GM23338 (cell line): ENCODE measurements at regions not wholly inside any gene's neighbourhood (a gene's known extent, or its start where the extent isn't known, plus 50 kb on each side); places are given as distances from the start of the nearest gene placed in this dataset.
A peak's percentile ranks its signal among the peaks of the same experiment; 100 is the strongest.

ENCODE experiments used
- ATAC-seq: fragments of 200-7000 bp; cut with Tn5 transposase; 3 replicates; pipeline ENCODE4 v1.9.1; 2020
- DNase-seq: peaks from one replicate; pipeline ENCODE4 v3.0.0-alpha.2; 2015; ENCODE audit warnings: low spot score
- H2AFZ ChIP-seq: fragments of 200-600 bp; sonication (generic); 2 replicates; pipeline ENCODE4 v1.8.0; 2016; ENCODE audit warnings: antibody characterized with exemption, mild to moderate bottlenecking, moderate library complexity
- H3F3A ChIP-seq: fragments of 200-600 bp; sonication (generic); replicated peaks from 2 replicates; pipeline ENCODE4 v1.8.0; 2017; ENCODE audit warnings: antibody characterized with exemption, mixed run types, low read depth
- H3K27ac ChIP-seq: fragments of 200-600 bp; sonication (generic); 2 replicates; pipeline ENCODE4 v1.6.1; 2016; ENCODE audit warnings: low read depth
- H3K27me3 ChIP-seq: fragments of 200-600 bp; sonication (generic); 2 replicates; pipeline ENCODE4 v1.8.0; 2016; ENCODE audit warnings: mild to moderate bottlenecking, mixed run types, moderate library complexity; ENCODE audit not compliant: insufficient read depth
- H3K36me3 ChIP-seq: fragments of 200-600 bp; sonication (generic); 2 replicates; pipeline ENCODE4 v1.8.0; 2016; ENCODE audit warnings: mild to moderate bottlenecking; ENCODE audit not compliant: insufficient read depth
- H3K4me1 ChIP-seq: fragments of 200-600 bp; sonication (generic); 2 replicates; pipeline ENCODE4 v1.8.0; 2016; ENCODE audit warnings: mild to moderate bottlenecking, moderate library complexity; ENCODE audit not compliant: insufficient read depth
- H3K4me2 ChIP-seq: fragments of 200-600 bp; sonication (generic); 2 replicates; pipeline ENCODE4 v1.7.1; 2017; ENCODE audit warnings: mixed run types
- H3K4me3 ChIP-seq: fragments of 200-600 bp; sonication (generic); 2 replicates; pipeline ENCODE4 v1.6.1; 2016; ENCODE audit warnings: mixed run types
- H3K79me2 ChIP-seq: fragments of 200-600 bp; sonication (generic); replicated peaks from 2 replicates; pipeline ENCODE4 v1.8.0; 2017; ENCODE audit warnings: mild to moderate bottlenecking; ENCODE audit not compliant: insufficient read depth
- H3K9me2 ChIP-seq: fragments of 200-600 bp; sonication (generic); 2 replicates; pipeline ENCODE4 v1.8.0; 2017; ENCODE audit not compliant: insufficient read depth
- H4K20me1 ChIP-seq: fragments of 200-600 bp; sonication (generic); replicated peaks from 2 replicates; pipeline ENCODE4 v1.8.0; 2017; ENCODE audit warnings: mild to moderate bottlenecking; ENCODE audit not compliant: insufficient read depth
- H3K27ac Mint-ChIP-seq: 2 replicates; pipeline ENCODE4 v1.8.0; 2020; ENCODE audit warnings: inconsistent platforms, mild to moderate bottlenecking, moderate library complexity, mixed read lengths
- H3K27me3 Mint-ChIP-seq: 3 replicates; pipeline ENCODE4 v1.8.0; 2022; ENCODE audit warnings: low read depth, mild to moderate bottlenecking, moderate library complexity, mixed read lengths, inconsistent platforms; ENCODE audit not compliant: insufficient read depth, poor library complexity
- H3K36me3 Mint-ChIP-seq: 3 replicates; pipeline ENCODE4 v1.8.0; 2021; ENCODE audit warnings: low read depth, mild to moderate bottlenecking, inconsistent platforms, moderate library complexity, mixed read lengths
- H3K4me1 Mint-ChIP-seq: 3 replicates; pipeline ENCODE4 v1.8.0; 2020; ENCODE audit warnings: mild to moderate bottlenecking, inconsistent platforms, mixed read lengths
- H3K4me3 Mint-ChIP-seq: 3 replicates; pipeline ENCODE4 v1.8.0; 2021; ENCODE audit warnings: moderate library complexity, mild to moderate bottlenecking, inconsistent platforms, mixed read lengths
- H3K9me3 Mint-ChIP-seq: 3 replicates; pipeline ENCODE4 v1.8.0; 2020; ENCODE audit warnings: moderate library complexity, mild to moderate bottlenecking, inconsistent platforms, mixed read lengths
- CREB1 ChIP-seq: fragments of 250-450 bp; sonication (Bioruptor Pico); IDR thresholded peaks from 2 replicates; pipeline ENCODE4 v1.5.0; 2020; ENCODE audit warnings: low read depth, mild to moderate bottlenecking, moderate library complexity
- EZH2 ChIP-seq: fragments of 200-600 bp; sonication (generic); IDR thresholded peaks from one replicate; pipeline ENCODE4 v1.8.0; 2017; ENCODE audit warnings: antibody characterized with exemption, mild to moderate bottlenecking, low read depth; ENCODE audit not compliant: unreplicated experiment
- EZH2phosphoT487 ChIP-seq: fragments of 200-600 bp; sonication (generic); IDR thresholded peaks from one replicate; pipeline ENCODE4 v1.8.1; 2018; ENCODE audit warnings: antibody characterized with exemption; ENCODE audit not compliant: unreplicated experiment
- ZNF114 ChIP-seq: fragments of 250-450 bp; sonication (Bioruptor Pico); IDR thresholded peaks from 2 replicates; pipeline ENCODE4 v1.5.0; 2020; ENCODE audit warnings: mild to moderate bottlenecking, moderate library complexity
- ZNF331 ChIP-seq: fragments of 250-450 bp; sonication (Bioruptor Pico); IDR thresholded peaks from 2 replicates; pipeline ENCODE4 v1.5.0; 2020; ENCODE audit warnings: low read depth, mild to moderate bottlenecking, moderate library complexity
- TF ChIP-seq, protein P1 (sequence below), 2 experiments: fragments of 200-600 bp in 1 of 2; sonication (generic) in 1 of 2; conservative IDR thresholded peaks; 2 replicates each; pipeline versions ENCODE4 v1.5.1 to v1.6.1; 2016 to 2017; ENCODE audit warnings: antibody characterized with exemption in 2 of 2, low read depth in 2 of 2, mild to moderate bottlenecking in 2 of 2, moderate library complexity in 1 of 2
- TF ChIP-seq, protein P2 (sequence below): IDR thresholded peaks from 2 replicates; pipeline ENCODE4 v1.6.1; 2016; ENCODE audit warnings: antibody characterized with exemption
- TF ChIP-seq, protein P3 (sequence below): IDR thresholded peaks from one replicate; pipeline ENCODE4 v1.6.1; 2018; ENCODE audit warnings: antibody characterized with exemption; ENCODE audit not compliant: unreplicated experiment

DNA sequence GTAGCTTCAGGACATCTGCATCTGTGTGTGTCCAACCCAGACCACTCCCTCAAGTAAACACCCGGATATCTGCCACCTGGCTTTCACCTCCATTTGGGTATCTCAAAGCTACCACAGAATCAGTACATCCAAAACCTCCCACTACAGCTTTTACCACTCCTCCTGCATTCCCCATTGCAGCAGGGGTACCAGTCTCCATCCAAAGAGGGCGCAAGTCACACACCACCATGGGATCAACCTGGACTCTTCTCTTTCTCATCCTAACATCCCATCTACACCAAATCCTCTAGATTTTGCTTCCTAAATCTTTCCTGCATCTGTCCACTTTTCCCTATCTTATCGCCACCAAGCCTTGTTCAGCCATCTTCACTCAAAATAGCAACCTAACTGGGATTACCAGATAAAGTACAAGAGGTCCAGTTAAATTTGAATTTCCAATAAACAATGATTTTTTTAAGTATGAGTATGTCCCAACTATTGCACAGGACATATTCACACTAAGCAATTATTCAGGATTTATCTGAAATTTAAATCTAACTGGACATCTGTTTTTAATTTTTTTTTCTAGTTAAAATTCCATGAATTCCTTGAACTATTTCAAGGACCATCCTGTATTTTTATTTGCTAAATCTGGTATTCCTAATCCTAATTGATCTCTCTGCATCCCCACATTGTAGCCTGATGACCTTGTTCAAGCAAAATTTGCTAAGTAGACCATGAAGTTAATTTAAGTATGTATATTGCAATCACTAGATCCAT lies 164.3 kb upstream of the MLN start:
- H4K20me1 ChIP-seq: no peaks in the 10 kb centered on the region
- H3K4me2 ChIP-seq: no peak overlapping the region
- Mint-ChIP-seq H3K4me1 (no peaks in the 10 kb centered on the region; the same call in 2 of the 3 replicates), H3K27me3 (peaks cover 8% of the 10 kb centered on the region), H3K36me3 (no peaks in the 10 kb centered on the region; the same call in 2 of the 3 replicates), H3K4me3 (no peak overlapping the region; the same call in 2 of the 3 replicates), H3K9me3 (peaks cover 11% of the 10 kb centered on the region; the same call in 2 of the 3 replicates), H3K27ac (no peak overlapping the region)
- H3K27ac ChIP-seq: no peak overlapping the region
- DNase-seq: peak; percentile 82
- no peaks in the 10 kb centered on the region for H3K79me2 ChIP-seq
- no peaks in the 10 kb centered on the region for H3K9me2 ChIP-seq
- H3K4me1 ChIP-seq: no peaks in the 10 kb centered on the region
- no peaks in the 10 kb centered on the region for H3K27me3 ChIP-seq
- peak; percentile 100 for ATAC-seq
- no peak overlapping the region for H3K4me3 ChIP-seq
- no peaks in the 10 kb centered on the region for H3F3A ChIP-seq
- no peak overlapping the region for H2AFZ ChIP-seq
- TF ChIP-seq, protein P1, sequence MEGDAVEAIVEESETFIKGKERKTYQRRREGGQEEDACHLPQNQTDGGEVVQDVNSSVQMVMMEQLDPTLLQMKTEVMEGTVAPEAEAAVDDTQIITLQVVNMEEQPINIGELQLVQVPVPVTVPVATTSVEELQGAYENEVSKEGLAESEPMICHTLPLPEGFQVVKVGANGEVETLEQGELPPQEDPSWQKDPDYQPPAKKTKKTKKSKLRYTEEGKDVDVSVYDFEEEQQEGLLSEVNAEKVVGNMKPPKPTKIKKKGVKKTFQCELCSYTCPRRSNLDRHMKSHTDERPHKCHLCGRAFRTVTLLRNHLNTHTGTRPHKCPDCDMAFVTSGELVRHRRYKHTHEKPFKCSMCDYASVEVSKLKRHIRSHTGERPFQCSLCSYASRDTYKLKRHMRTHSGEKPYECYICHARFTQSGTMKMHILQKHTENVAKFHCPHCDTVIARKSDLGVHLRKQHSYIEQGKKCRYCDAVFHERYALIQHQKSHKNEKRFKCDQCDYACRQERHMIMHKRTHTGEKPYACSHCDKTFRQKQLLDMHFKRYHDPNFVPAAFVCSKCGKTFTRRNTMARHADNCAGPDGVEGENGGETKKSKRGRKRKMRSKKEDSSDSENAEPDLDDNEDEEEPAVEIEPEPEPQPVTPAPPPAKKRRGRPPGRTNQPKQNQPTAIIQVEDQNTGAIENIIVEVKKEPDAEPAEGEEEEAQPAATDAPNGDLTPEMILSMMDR (conservative IDR thresholded peaks at IDR 0.05; ENCODE audit: low read depth in 2 of 2): peak; percentile 77 to 90
- no peak for TF ChIP-seq CREB1 (CRISPR knock-in tag)
- TF ChIP-seq, protein P2, sequence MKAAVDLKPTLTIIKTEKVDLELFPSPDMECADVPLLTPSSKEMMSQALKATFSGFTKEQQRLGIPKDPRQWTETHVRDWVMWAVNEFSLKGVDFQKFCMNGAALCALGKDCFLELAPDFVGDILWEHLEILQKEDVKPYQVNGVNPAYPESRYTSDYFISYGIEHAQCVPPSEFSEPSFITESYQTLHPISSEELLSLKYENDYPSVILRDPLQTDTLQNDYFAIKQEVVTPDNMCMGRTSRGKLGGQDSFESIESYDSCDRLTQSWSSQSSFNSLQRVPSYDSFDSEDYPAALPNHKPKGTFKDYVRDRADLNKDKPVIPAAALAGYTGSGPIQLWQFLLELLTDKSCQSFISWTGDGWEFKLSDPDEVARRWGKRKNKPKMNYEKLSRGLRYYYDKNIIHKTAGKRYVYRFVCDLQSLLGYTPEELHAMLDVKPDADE: no peak
- TF ChIP-seq EZH2phosphoT487: no peak
- TF ChIP-seq EZH2: no peak
- H3K36me3 ChIP-seq: no peaks in the 10 kb centered on the region

DNA sequence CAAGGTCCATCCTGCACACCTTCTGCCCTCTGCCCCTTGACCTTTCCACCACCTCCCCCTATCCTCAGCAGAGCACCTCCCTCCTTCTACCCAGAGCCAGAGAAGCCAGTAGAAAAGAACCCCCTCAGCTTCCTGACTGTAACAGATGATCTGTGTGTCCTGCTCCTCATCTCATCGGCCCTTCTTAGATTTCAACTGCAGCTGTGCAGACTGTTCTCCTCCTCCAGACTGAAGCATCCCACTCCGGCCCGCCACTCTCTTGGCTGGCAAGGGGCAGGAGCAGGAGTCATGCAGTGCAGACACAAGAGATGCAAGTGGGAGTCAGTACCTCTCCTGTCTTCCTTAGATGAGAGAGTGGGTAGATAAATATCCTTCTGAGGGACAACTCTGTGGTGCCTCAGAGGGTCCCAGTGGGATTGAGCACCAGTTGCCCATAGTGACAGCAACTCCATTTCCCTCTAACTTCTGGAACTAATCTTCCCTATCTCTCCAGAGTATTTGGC lies 163.5 kb upstream of the MLN start:
- H3K4me3 ChIP-seq: no peak overlapping the region
- no peak overlapping the region for H2AFZ ChIP-seq
- ATAC-seq (no peak), DNase-seq (no peak)
- Mint-ChIP-seq H3K27ac (no peak overlapping the region), H3K4me3 (no peak overlapping the region), H3K27me3 (peaks cover 8% of the 10 kb centered on the region), H3K36me3 (no peaks in the 10 kb centered on the region; the same call in 2 of the 3 replicates), H3K9me3 (peaks cover 7% of the 10 kb centered on the region; the same call in 2 of the 3 replicates), H3K4me1 (no peaks in the 10 kb centered on the region; the same call in 2 of the 3 replicates)
- no peaks in the 10 kb centered on the region for H4K20me1 ChIP-seq
- no peak overlapping the region for H3K4me2 ChIP-seq
- no peaks in the 10 kb centered on the region for H3K4me1 ChIP-seq
- no peaks in the 10 kb centered on the region for H3F3A ChIP-seq
- H3K27ac ChIP-seq: no peak overlapping the region
- H3K36me3 ChIP-seq: no peaks in the 10 kb centered on the region
- no peaks in the 10 kb centered on the region for H3K9me2 ChIP-seq
- no peaks in the 10 kb centered on the region for H3K79me2 ChIP-seq
- no peaks in the 10 kb centered on the region for H3K27me3 ChIP-seq
- TF ChIP-seq ZNF331 (CRISPR knock-in tag) (no peak), EZH2phosphoT487 (no peak), ZNF114 (CRISPR knock-in tag) (no peak), EZH2 (no peak)
- TF ChIP-seq, protein P3, sequence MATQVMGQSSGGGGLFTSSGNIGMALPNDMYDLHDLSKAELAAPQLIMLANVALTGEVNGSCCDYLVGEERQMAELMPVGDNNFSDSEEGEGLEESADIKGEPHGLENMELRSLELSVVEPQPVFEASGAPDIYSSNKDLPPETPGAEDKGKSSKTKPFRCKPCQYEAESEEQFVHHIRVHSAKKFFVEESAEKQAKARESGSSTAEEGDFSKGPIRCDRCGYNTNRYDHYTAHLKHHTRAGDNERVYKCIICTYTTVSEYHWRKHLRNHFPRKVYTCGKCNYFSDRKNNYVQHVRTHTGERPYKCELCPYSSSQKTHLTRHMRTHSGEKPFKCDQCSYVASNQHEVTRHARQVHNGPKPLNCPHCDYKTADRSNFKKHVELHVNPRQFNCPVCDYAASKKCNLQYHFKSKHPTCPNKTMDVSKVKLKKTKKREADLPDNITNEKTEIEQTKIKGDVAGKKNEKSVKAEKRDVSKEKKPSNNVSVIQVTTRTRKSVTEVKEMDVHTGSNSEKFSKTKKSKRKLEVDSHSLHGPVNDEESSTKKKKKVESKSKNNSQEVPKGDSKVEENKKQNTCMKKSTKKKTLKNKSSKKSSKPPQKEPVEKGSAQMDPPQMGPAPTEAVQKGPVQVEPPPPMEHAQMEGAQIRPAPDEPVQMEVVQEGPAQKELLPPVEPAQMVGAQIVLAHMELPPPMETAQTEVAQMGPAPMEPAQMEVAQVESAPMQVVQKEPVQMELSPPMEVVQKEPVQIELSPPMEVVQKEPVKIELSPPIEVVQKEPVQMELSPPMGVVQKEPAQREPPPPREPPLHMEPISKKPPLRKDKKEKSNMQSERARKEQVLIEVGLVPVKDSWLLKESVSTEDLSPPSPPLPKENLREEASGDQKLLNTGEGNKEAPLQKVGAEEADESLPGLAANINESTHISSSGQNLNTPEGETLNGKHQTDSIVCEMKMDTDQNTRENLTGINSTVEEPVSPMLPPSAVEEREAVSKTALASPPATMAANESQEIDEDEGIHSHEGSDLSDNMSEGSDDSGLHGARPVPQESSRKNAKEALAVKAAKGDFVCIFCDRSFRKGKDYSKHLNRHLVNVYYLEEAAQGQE: no peak
